Suprapubic skin (tissue), 4 donors: ENCODE measurements at regions not wholly inside any gene's neighbourhood (a gene's known extent, or its start where the extent isn't known, plus 50 kb on each side); places are given as distances from the start of the nearest gene placed in this dataset.

Experiments used
- EP300 ChIP-seq: sonication (generic); formaldehyde crosslinking; IDR thresholded peaks from one replicate; pipeline ENCODE4 v1.6.1; 2017; ENCODE audit warnings: antibody characterized with exemption
- POLR2AphosphoS5 ChIP-seq, 3 donors: sonication (generic); formaldehyde crosslinking; IDR thresholded peaks; one replicate each; pipeline ENCODE4 v1.6.1; 2017; ENCODE audit warnings: antibody characterized with exemption in 3 of 3
- TF ChIP-seq, protein P1 (sequence below), 2 donors: fragments of 200-600 bp in 1 of 2; fragments of 450-650 bp in 1 of 2; sonication (generic) in 1 of 2; IDR thresholded peaks; one replicate each; pipeline ENCODE4 v1.5.1; 2016 to 2019; ENCODE audit warnings: antibody characterized with exemption in 2 of 2, mild to moderate bottlenecking in 1 of 2, moderate library complexity in 1 of 2

DNA sequence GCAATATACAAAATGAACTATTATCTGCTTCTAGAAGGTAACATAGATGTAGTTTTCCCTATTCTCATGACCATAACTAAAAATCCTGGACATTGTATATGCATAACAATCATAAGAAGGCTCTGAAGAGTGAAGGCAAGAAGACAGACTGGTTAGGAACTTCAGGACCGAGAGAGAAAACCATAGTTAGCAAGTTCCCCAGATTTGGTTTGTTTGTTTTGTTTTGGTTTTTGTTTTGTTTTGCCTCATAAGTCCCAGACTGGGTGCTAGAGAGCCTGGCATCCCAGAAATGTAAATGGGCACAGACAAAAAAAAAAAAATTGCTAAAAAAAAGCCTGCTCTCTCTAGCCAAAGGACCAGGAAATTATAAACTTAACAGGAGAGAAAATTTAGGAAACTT is 192.2 kb upstream of the FBXO11 start:
- TF ChIP-seq, protein P1, sequence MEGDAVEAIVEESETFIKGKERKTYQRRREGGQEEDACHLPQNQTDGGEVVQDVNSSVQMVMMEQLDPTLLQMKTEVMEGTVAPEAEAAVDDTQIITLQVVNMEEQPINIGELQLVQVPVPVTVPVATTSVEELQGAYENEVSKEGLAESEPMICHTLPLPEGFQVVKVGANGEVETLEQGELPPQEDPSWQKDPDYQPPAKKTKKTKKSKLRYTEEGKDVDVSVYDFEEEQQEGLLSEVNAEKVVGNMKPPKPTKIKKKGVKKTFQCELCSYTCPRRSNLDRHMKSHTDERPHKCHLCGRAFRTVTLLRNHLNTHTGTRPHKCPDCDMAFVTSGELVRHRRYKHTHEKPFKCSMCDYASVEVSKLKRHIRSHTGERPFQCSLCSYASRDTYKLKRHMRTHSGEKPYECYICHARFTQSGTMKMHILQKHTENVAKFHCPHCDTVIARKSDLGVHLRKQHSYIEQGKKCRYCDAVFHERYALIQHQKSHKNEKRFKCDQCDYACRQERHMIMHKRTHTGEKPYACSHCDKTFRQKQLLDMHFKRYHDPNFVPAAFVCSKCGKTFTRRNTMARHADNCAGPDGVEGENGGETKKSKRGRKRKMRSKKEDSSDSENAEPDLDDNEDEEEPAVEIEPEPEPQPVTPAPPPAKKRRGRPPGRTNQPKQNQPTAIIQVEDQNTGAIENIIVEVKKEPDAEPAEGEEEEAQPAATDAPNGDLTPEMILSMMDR (IDR thresholded peaks at IDR 0.05) = no peak
- TF ChIP-seq EP300 = no peak
- TF ChIP-seq POLR2AphosphoS5 (IDR thresholded peaks at IDR 0.05) = no peak
